SU-DHL-6 (cell line): ENCODE measurements at regions not wholly inside any gene's neighbourhood (a gene's known extent, or its start where the extent isn't known, plus 50 kb on each side); places are given as distances from the start of the nearest gene placed in this dataset.

Source experiments
- H2AFZ ChIP-seq: fragments of 200-600 bp; sonication (generic); 2 replicates; pipeline ENCODE4 v1.6.1; 2014; ENCODE audit warnings: low read depth, mild to moderate bottlenecking, moderate library complexity, mixed read lengths, antibody characterized with exemption, low read length; ENCODE audit not compliant: severe bottlenecking
- H3F3A ChIP-seq: fragments of 200-600 bp; shearing (Covaris generic); 2 replicates; pipeline ENCODE4 v1.6.0; 2016; ENCODE audit warnings: antibody characterized with exemption, mild to moderate bottlenecking; ENCODE audit not compliant: insufficient read depth
- H3K27ac ChIP-seq: fragments of 200-600 bp; sonication (generic); 2 replicates; pipeline ENCODE4 v1.5.1; 2016; ENCODE audit warnings: low read depth, mild to moderate bottlenecking, low read length, moderate library complexity, mixed read lengths
- H3K27me3 ChIP-seq: fragments of 200-600 bp; sonication (generic), shearing (Covaris generic); 2 replicates; pipeline ENCODE4 v1.6.0; 2014; ENCODE audit warnings: mild to moderate bottlenecking, low read length
- H3K36me3 ChIP-seq: fragments of 200-600 bp; sonication (generic); 2 replicates; pipeline ENCODE4 v1.6.1; 2014; ENCODE audit warnings: mild to moderate bottlenecking, low read length, mixed read lengths
- H3K4me2 ChIP-seq: fragments of 300-600, 200-600 bp; shearing (Covaris generic), sonication (generic); 2 replicates; pipeline ENCODE4 v1.6.0; 2014; ENCODE audit warnings: low read length, low read depth, mild to moderate bottlenecking; ENCODE audit not compliant: poor library complexity, severe bottlenecking
- H3K4me3 ChIP-seq: fragments of 200-600 bp; sonication (generic); 2 replicates; pipeline ENCODE4 v1.5.1; 2014; ENCODE audit warnings: antibody characterized with exemption, low read length, mild to moderate bottlenecking, mixed read lengths; ENCODE audit not compliant: insufficient read depth, poor library complexity, severe bottlenecking
- H3K79me2 ChIP-seq: fragments of 200-600 bp; sonication (generic); 2 replicates; pipeline ENCODE4 v1.6.1; 2014; ENCODE audit warnings: mild to moderate bottlenecking, low read length, moderate library complexity; ENCODE audit not compliant: insufficient read depth
- H3K9ac ChIP-seq: fragments of 200-600 bp; sonication (generic); 2 replicates; pipeline ENCODE4 v1.7.0; 2014; ENCODE audit warnings: mild to moderate bottlenecking, low read length
- H3K9me2 ChIP-seq: fragments of 200-600 bp; sonication (generic); replicated peaks from 2 replicates; pipeline ENCODE4 v1.6.1; 2014; ENCODE audit warnings: low read length; ENCODE audit not compliant: insufficient read depth
- H3K9me3 ChIP-seq: fragments of 200-600 bp; sonication (generic); 2 replicates; pipeline ENCODE4 v1.6.1; 2014; ENCODE audit warnings: low read length, mixed read lengths; ENCODE audit not compliant: insufficient read depth
- H4K20me1 ChIP-seq: fragments of 200-600 bp; sonication (generic); 2 replicates; pipeline ENCODE4 v1.6.1; 2014; ENCODE audit warnings: low read depth, mild to moderate bottlenecking, antibody characterized with exemption, low read length, moderate library complexity, mixed read lengths
- EZH2phosphoT487 ChIP-seq: fragments of 200-600 bp; sonication (generic), shearing (Covaris generic); conservative IDR thresholded peaks from 2 replicates; pipeline ENCODE4 v1.6.1; 2018; ENCODE audit warnings: mild to moderate bottlenecking, antibody characterized with exemption, low read length, moderate library complexity, mixed read lengths
- TF ChIP-seq, protein P1 (sequence below): fragments of 200-600 bp; sonication (generic); IDR thresholded peaks from one replicate; pipeline ENCODE4 v1.5.1; 2017; ENCODE audit warnings: antibody characterized with exemption, mild to moderate bottlenecking, low read length, moderate library complexity; ENCODE audit not compliant: insufficient read depth, poor library complexity, severe bottlenecking

DNA sequence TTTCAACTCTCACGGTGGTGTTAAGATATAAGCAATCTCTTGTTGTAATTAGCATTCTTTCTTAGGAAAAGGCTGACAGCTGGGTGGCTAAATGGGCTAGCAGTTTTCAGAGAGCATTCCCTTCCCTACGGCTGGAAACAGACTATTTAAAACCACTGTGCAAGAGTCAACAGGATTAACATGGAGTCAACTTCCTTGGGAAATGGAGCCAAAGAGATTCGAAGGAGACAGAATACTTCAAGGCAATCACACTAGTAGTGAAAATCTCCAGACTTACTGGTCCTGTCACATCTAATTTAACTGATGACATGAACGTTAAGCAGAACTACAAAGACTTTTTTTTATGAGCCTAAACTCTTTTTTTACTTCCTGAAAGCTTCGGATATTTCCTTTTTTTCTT, 453.3 kb upstream of the ITGA1 start:
- H3K27ac ChIP-seq = no peak overlapping the region

DNA sequence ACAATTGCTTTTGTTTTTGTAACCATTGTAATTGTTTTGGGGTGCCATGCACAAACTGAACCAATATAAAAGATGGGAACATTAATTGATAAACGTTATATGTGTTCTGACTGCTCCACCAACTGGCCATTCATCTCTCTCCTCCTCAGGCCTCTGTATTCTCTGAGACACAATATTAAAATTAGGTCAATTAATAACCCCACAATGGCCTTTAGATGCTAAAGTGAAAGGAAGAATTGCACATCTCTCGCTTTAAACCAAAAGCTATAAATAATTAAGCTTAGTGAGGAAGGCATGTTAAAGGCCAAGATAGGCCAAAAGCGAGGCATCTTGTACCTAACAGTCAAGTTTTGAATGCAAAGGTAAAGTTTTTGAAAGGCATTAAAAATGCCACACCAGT, 448.4 kb upstream of the ITGA1 start:
- H3K9ac ChIP-seq = no peak overlapping the region
- H3K9me3 ChIP-seq = no peaks in the 10 kb centered on the region; the same call in 1 of the 2 replicates
- H3F3A ChIP-seq = no peaks in the 10 kb centered on the region
- H3K4me2 ChIP-seq = no peak overlapping the region
- H4K20me1 ChIP-seq = no peaks in the 10 kb centered on the region
- no peak for TF ChIP-seq EZH2phosphoT487
- TF ChIP-seq, protein P1, sequence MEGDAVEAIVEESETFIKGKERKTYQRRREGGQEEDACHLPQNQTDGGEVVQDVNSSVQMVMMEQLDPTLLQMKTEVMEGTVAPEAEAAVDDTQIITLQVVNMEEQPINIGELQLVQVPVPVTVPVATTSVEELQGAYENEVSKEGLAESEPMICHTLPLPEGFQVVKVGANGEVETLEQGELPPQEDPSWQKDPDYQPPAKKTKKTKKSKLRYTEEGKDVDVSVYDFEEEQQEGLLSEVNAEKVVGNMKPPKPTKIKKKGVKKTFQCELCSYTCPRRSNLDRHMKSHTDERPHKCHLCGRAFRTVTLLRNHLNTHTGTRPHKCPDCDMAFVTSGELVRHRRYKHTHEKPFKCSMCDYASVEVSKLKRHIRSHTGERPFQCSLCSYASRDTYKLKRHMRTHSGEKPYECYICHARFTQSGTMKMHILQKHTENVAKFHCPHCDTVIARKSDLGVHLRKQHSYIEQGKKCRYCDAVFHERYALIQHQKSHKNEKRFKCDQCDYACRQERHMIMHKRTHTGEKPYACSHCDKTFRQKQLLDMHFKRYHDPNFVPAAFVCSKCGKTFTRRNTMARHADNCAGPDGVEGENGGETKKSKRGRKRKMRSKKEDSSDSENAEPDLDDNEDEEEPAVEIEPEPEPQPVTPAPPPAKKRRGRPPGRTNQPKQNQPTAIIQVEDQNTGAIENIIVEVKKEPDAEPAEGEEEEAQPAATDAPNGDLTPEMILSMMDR = no peak
- H3K9me2 ChIP-seq = no peaks in the 10 kb centered on the region
- no peaks in the 10 kb centered on the region for H3K27me3 ChIP-seq
- H3K4me3 ChIP-seq = no peak overlapping the region
- H3K27ac ChIP-seq = no peak overlapping the region
- H3K79me2 ChIP-seq = no peaks in the 10 kb centered on the region
- no peak overlapping the region for H2AFZ ChIP-seq
- no peaks in the 10 kb centered on the region for H3K36me3 ChIP-seq

More for the DNA sequence above, 453.3 kb upstream of the ITGA1 start:
- H3K4me3 ChIP-seq = no peak overlapping the region
- no peaks in the 10 kb centered on the region for H3F3A ChIP-seq
- no peak overlapping the region for H3K4me2 ChIP-seq
- no peaks in the 10 kb centered on the region for H4K20me1 ChIP-seq
- no peaks in the 10 kb centered on the region; the same call in 1 of the 2 replicates for H3K9me3 ChIP-seq
- H3K79me2 ChIP-seq = no peaks in the 10 kb centered on the region
- no peaks in the 10 kb centered on the region for H3K27me3 ChIP-seq
- no peak overlapping the region for H3K9ac ChIP-seq
- no peaks in the 10 kb centered on the region for H3K9me2 ChIP-seq
- no peak overlapping the region for H2AFZ ChIP-seq
- TF ChIP-seq, protein P1 = no peak
- no peak for TF ChIP-seq EZH2phosphoT487
- no peaks in the 10 kb centered on the region for H3K36me3 ChIP-seq

DNA sequence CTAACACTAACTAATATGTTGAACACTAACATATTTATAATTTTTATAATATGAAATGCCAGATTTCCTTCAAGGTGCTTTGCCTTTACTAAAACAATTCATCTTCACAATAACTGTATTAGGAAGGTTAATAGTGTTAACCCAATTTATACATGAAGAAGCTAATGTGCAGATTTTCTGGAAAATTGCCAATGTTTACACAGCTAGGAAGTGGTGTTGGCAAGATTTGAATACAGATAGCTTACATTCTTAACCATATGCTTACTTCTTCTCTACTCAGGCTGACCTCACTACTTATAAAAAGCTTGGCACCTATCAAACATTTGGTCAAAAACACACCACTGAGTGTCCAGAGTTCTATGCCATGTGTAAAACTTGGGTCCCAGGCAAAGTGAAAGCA, 445.4 kb upstream of the ITGA1 start:
- H3K9me3 ChIP-seq = no peaks in the 10 kb centered on the region; the same call in 1 of the 2 replicates
- no peaks in the 10 kb centered on the region for H3K27me3 ChIP-seq
- no peaks in the 10 kb centered on the region for H3K9me2 ChIP-seq
- no peaks in the 10 kb centered on the region for H3K36me3 ChIP-seq
- no peaks in the 10 kb centered on the region for H3K79me2 ChIP-seq
- no peak overlapping the region for H3K9ac ChIP-seq
- H4K20me1 ChIP-seq = no peaks in the 10 kb centered on the region
- no peak overlapping the region for H2AFZ ChIP-seq
- no peak overlapping the region for H3K4me2 ChIP-seq
- no peak for TF ChIP-seq EZH2phosphoT487
- H3K4me3 ChIP-seq = no peak overlapping the region
- no peaks in the 10 kb centered on the region for H3F3A ChIP-seq
- no peak overlapping the region for H3K27ac ChIP-seq

DNA sequence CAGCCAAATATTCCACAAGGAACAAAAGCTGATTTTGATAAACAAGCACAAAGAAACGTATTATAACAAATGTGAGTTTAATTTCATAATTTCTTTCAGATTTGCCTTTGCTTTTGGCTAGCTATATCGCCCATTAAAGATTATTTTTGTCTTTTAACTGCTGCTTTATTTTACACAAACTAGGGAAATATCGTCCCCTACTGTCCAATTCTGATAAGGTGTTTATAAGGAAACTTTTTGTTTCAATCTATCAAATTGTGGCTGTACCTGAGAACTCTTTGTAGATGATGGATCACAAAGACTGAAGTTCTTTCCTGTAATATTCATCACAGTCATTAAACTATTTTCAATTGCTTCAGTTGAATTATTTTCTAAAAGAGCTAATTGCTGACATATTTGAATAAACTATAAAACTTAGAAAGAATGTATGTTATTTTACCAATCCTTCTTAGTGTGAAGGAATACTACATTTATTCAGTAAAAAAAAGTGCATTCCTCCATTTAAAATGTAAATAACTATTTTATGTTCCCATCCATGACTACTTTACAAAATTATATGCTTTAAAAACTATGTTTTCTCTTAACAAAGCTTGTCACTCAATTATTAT, 431.3 kb upstream of the ITGA1 start:
- Histone ChIP-seq H3K27ac (no peak overlapping the region), H3F3A (no peaks in the 10 kb centered on the region), H3K9me2 (no peaks in the 10 kb centered on the region), H4K20me1 (no peaks in the 10 kb centered on the region), H3K36me3 (no peaks in the 10 kb centered on the region), H3K9ac (no peak overlapping the region), H3K4me3 (no peak overlapping the region), H3K4me2 (no peak overlapping the region), H3K79me2 (no peaks in the 10 kb centered on the region), H2AFZ (no peak overlapping the region), H3K9me3 (no peaks in the 10 kb centered on the region), H3K27me3 (no peaks in the 10 kb centered on the region)
- TF ChIP-seq, protein P1 = peak; percentile 27
- TF ChIP-seq EZH2phosphoT487 = no peak
